ENCODE measurements at regions not wholly inside any gene's neighbourhood (a gene's known extent, or its start where the extent isn't known, plus 50 kb on each side); places are given as distances from the start of the nearest gene placed in this dataset.

DNA sequence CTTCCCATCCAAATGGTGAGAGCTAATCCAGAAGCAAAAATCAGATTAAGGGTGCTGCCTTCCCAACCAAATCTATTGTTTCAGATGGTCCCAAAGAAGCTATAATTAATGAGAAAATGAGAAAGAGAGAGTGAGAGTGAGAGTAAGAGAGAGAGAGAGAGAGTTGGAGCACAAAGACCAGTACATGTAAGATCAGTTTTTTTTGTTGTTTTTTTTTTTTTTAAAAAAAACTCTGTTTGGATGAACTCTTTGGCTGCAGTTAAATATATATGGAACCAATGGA, 305.6 kb downstream of the PTEN start:
- no peak for DNase-seq (ENCODE audit: low read depth)

DNA sequence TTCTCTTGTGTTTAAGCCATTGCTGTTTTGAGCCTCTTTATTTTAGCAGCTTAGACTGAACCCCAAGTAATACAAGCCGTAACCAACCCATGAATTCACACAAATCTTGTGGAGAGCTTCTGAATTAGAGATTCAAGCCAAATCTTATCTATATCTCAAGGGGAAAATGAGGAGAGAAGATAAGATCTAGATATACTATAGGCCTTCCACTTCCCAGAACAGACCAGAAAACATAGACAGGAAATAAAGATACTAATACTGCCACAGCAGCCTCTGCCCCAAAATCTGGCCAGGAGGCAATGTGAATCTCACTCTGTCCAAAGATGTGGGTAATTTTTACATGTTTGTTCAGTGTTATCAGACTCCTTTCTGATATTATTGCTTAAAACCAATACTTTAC, 307.2 kb downstream of the PTEN start:
- DNase-seq (ENCODE audit: low read depth): no peak

DNA sequence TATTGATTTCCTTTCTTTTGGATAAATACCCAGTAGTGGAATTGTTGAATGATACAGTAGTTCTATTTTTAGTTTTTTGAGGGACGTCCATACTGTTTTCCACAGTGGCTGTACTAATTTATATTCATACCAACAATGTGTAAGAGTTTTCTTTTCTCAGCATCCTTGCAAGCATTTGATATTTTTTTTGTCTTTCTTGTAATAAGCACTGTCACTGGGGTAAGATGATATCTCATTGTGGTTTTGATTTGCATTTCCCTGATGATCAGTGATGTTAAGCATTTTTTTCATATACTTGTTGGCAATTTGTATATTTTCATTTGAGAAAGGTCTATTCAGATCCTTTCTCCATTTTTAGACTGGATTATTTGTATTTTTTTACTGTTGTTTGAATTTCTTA, 308.7 kb downstream of the PTEN start:
- no peak for DNase-seq (ENCODE audit: low read depth)

DNA sequence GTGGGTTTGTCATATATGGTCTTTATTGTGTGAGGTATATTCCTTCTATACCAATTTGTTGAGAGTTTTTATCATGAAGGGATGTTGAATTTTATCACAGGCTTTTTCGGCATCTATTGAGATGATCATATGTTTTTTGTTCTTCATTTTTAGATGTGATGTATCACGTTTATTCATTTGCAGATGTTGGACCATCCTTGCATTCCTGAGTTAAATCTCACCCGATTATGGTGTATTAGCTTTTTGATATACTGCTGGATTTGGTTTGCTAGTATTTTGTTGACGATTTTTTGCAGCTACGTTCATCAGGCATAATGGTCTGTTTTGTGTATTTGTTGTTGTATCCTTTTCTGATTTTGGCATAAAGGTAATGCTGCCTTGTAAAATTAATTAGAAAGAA, 311.0 kb downstream of the PTEN start:
- DNase-seq (ENCODE audit: low read depth): no peak

DNA sequence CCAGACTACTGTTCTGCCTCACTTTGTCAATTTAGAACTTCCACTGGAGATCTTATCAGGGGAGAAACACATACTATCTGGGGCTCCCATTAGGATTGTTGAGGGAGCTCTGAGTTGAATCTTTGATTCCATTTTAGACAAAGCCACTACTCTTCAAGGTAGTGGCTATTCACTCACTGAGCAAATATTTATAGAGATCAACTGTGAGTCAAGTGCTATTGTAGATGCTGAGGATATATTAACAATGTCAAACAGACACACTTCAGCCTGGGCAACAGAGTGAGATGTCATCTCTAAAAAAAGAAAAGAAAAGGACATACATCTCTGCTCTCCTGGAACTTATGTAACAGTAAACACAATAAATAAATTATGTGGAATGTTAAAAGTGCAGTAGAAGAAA, 315.3 kb downstream of the PTEN start:
- no peak for DNase-seq (ENCODE audit: low read depth)

DNA sequence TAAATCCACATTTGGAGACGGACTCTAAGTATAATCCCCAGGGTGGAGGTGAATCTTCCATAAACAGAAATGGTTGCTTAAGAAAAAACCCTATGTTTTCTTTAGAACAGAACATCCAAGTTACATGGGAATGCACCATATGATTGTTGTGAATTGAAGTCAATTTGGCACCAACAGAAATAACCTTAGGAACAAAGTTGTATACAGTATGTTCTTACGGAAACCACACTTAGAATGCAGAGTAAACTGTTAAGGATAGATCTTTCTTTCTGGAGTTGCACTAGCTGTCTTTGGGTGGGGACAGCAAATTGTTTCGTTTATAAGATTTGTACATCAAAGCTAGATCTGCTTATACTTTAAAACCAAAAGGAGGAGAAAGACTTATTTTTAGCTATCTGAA, 316.4 kb downstream of the PTEN start:
- no peak for DNase-seq (ENCODE audit: low read depth)

DNA sequence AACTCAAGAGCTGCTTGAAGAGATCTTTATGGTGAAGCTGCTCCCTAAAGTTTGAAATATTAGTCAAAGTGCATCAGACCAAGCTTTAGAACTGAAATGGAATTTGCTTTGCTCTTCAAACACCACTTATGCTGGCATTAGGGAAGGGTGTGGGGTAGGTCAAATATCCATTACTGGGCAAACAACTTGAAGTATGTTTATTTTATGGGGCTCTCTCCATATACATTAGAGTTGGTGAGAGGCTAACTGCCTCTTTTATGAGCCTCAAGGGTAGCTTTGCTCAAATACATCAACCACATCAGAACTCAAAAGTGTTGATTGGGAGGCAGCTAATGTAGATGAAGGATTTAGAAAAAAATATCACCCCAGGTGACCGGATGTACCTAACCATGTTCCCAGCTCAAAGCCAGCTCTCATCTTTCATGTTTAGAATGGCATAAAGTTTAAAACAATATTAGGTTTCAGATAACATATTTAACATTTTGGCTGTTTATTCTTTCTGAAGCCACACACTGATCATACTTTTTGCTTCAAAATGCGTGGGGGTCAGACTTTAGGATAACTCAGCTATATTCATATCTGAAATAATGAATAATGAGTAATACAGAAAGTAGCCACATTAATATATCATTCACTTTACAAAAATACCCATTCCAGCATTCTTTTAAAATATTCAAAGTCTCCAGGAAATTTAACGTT, 318.6 kb downstream of the PTEN start:
- DNase-seq (ENCODE audit: low read depth): no peak

DNA sequence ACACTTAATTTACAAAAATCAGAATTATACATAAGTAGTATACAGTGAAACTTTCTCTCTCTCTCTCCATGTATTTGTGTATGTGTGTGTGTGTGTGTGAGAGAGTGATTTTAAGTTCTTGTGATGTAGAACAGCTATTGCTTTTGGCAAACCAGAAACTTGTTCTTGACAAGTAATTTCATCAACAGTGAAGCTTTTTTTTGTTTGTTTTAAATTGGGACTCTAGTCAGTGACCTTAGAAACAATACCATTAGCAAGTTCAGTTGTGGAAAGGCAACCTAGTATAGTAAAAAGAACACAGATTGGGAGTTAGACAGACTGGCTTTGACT, 319.1 kb downstream of the PTEN start:
- no peak for DNase-seq (ENCODE audit: low read depth)

DNA sequence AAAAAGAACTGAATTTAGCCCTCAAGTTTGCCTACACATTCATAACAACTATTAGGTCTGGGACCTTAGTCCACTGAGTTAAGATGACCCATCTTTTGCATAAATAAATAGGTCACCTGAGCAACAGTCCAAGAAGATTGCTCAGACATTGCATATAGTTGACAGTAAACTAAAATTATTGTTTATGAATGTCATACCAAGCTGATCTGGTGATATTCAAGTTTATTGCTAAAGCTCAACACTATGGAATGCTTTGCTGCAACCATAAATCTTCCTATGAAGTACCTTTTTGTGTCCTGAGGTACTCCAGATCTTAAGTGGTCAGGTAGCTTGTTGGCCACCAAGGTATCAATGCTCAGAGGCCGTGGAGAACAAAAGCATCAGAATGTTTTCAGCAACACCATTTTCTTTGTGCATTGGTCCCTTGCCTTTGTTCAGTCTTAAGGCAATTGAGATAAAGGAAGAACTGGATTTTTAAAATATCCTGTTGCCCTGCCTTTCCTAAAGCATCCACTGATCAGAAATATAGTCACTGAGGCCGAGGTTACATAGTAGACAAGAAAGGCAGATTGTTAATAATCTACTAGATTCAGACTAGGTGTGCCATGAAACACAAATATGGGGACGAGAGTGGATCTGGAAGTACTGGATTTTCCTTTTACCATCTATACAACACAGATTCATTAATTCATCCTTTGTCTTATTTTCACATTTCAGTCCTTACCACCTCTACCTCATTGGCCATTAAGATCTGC, 321.3 kb downstream of the PTEN start:
- no peak for DNase-seq (ENCODE audit: low read depth)

DNA sequence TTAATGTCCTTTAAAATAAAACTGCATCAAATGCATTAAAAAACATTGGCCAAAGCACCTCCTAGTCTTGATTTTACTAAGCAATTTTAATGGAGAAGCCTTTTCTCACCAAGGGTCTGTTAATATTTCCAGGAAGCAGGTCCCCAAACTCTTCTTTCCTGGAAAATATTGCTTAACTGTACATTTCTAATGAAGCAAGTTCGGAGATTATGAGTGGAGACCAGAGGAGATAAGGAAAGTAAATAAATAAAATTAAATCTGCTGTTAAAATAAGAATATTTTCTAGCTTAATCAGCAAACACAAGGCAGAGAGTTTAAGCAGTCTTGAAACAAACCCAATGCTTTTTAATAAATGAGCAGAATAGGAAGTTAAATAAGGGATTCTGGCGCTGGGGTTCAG, 322.4 kb downstream of the PTEN start:
- no peak for DNase-seq (ENCODE audit: low read depth)

DNA sequence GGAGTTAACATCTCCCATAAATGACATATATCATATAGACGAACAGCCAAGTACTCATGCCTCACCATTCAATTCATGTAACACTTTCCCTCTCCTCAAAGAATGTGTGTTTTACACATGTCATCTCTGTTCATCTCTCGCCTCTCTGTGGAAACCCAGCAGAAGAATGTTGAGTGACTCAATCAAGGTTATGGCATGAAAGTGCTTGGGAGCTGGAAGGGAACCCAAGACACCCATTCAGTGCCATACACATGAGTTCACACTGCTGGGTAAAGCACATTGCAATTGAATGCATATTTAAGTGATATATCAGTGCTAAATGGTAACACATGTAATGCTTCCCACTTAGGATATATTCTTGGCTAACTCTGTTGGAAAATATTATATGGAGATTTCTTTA, 322.9 kb downstream of the PTEN start:
- DNase-seq (ENCODE audit: low read depth): no peak

DNA sequence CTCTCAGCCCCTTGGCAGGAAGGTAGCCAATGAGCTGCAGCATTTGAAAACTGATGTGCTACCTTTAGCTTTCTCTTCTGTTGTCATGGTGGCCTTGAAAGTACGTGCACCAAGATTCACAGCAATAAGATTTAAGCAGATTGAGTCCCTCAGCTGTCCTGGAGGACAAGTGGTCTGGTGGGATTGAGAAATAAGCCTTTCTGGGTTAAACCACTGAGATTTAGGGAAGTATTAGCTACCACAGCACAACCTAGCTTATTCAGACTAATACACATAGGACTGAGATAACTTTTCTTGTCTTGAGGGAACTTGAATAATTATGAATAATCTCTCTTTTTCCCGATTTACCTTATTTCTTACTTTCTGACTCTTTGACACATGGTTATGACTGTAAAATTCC, 324.0 kb downstream of the PTEN start:
- DNase-seq (ENCODE audit: low read depth): no peak

DNA sequence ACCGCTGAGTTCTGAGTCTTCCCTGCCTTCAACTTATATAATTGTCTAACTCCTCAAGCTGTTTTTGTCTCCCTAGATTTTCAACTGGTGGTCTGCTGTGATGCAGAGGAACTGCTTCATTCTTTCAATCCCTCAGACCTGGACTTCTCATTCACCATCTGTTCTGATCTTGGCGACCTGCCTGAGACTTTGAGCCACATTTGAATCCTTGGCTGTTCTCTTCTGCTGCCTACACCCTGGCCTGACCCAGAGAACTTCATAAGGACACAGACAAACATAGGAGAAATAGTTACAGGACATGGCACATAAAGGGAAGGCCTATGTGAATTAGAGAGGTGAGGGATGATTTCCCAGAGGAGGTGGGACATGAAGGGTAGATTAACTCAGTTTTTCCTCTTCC, 326.7 kb downstream of the PTEN start:
- no peak for DNase-seq (ENCODE audit: low read depth)

DNA sequence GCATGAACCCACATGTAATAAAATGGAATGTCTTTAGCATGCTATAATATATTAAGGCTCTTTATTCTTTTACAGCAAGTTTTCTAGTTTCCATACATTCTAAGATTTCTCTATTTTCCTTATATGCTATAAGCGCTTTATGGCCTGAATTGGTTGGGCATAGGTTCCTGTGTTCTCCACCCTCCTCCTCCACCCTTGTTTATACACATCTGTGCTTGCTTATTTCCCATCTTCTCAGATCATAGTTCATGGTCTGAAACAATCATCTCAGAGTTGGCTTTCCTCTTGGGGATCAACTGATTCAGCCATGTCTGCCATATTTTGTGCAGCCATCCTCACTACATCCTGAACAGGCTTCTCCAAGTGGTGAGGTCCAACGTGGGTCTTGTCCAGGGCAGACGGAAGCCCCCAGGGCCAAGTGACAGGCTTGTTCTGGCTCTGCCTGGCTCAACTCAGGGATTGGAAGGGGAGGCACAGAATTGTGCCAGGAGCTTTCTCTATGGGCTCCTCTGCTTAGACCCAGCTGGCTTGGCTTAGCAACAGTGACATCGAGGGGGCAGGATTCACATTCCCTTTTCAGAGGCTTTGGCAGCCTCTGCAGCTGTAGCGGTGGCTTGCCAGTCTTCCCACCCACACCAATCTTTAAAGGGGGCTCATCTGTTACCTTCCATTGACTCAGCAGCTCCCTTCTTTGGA, 327.3 kb downstream of the PTEN start:
- no peak for DNase-seq (ENCODE audit: low read depth)

DNA sequence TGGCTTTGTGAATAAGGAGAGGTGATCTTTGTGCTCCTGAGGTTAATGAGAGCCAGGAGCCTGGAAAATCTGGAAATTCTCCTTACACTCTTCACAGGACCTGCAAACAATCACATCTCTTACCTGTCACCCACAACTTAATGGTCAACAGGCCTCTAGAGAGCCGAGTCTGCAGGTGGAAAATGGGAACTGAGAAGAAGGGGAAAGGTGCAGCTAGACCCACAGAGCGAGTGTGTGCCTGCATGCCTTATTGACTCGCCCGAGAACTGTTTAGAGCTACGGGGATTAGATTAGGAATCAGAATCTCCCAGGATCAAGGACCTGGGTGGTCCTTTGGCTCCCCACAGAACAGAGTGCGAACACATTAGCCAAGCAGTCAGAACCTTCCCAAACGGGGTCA, 329.6 kb downstream of the PTEN start:
- DNase-seq (ENCODE audit: low read depth): no peak

DNA sequence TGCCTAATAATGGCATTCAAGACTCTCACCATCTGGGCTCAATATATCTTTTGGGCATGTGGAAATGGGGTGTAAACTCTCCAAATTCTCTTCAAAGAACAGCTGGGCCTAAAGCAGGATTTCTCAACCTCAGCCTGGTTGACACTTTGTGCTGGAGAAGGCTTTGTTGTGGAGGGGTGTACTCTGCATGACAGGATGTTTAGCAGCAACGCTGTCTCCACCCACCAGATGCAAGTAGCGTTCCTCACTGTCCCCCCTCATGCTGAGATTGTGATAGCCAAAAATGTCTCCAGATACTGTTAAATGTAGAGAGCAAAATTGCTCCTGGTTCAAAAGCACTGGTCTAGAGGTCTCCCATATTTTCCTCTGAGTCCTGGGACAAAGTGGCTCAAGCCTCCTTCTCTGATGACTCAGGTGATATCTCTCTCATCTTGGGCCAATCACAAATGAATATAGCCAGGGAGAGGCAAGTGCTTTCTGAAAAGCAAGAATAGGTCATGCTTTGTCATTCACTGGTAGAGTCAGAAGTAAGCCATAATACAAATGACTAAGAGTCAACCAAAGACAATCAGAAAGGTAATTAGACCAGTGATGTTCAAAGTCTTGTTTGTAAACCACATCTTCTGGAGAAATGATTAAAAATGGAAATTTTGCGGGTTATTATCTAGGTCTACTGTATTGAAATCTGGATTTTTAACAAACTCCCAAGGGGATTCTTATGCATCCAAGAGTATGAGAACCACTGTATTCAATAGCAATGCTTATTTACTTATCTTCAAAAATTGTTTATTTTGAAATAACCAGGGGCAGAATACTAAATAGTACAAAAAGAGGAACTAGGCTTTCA, 330.8 kb downstream of the PTEN start:
- DNase-seq (ENCODE audit: low read depth): peak; percentile 22

DNA sequence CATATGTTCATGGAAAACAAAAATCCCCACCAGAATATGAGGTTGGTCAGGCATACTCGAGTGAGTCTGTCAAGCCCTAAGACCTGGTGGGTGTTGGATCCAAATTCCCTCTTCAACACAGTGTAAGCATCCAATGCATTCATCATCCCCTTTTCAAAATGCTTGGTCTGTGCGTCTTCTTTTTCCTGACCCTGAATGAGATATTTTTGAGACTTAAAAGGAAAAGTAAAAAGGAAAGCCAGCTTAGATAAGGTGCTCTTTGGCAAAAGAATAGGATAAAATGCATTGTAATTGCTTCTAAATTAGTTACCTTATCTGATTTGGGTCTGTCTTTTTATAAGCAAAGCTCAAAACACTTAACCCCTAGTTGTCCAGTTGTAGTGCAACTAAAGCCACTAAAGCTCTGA, 331.5 kb downstream of the PTEN start:
- no peak for DNase-seq (ENCODE audit: low read depth)

DNA sequence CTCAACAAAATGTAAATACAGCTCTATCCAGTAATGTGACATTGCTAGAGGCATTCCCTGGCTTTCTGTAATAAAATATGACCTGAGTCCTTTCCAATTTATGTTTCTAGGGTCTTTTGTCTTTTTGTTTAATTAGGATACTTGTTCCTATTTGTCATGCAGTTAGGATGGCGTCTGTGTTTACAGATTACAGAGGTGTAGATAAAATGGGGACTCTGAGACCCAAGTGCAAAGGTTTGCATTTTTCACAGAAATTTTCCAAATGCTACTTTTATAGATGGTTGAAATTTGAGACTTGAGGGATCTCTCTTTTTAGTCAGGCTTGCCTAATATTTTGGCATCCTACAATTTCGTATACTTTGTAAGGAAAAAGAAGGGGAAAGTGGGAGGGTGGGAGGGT, 332.4 kb downstream of the PTEN start:
- DNase-seq (ENCODE audit: low read depth): no peak

DNA sequence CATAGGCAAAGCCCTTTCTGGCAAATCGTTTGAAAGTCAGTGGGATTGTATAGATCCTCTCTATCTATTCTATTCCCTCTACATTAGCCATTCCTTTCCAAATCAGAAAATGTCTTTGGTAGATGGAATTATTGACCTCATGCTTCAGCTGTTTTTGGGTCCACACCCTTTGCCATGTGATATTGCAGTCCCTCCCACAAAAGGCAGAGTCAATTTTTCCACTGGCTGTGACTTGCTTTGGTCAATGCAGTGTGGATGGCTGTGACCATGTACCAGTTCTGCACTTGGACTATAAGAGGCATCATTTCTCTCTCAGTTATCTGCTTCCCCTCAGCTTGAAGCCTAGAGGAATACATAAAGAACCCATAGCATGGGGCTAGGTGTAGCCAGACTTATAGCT, 332.9 kb downstream of the PTEN start:
- DNase-seq (ENCODE audit: low read depth): no peak

DNA sequence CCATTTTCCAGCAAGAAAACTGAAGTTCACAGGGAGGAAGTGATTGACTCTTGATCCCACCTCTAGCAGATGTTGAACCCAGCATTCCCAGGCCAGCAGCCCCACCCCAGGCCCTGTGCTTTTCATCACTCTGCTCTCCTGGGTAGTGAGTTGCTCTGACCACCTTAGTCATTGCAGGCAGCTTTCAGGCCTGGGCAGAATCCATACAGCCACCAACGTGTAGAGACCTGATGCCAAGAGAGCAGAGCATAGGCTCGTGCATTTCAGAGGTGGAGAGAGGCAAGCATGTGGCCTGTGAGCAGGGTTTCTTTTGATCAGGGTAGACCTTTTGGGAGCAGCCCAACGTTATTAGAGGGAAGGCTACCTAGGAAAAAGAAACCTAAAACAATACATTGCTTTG, 334.6 kb downstream of the PTEN start:
- no peak for DNase-seq (ENCODE audit: low read depth)

DNA sequence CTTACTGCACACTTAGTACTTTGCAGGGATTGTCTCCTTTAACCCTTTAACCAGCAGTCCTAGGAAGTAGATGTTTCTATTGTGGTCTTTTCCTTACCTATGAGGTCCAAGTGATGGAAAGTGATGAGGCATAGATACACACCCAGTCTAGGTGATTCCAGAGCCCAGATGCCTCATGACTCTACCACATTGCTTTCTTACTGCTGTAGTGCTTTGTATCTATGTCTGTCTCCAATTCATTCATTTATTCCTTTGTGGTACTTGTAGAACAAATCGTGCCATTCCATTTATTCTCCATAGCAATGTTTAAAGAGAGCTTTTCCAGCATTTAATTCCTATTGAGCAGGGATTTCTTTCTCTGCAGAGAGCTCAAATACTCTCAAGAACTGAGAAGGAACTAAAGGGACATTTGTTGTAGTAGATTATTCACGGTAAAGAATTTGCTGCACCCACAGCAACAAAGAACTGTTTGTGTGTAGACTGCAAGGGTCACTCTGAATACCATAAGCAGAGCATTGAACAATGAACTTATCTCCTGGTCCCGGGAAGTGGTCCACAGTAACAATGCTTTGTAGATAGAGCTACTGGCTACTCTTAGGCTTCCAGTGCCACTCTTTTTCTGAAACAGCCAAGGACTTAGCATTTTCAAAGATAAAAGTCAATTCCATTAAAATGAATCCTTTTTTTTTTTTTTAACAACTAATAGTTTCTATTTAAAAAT, 337.0 kb downstream of the PTEN start:
- no peak for DNase-seq (ENCODE audit: low read depth)

DNA sequence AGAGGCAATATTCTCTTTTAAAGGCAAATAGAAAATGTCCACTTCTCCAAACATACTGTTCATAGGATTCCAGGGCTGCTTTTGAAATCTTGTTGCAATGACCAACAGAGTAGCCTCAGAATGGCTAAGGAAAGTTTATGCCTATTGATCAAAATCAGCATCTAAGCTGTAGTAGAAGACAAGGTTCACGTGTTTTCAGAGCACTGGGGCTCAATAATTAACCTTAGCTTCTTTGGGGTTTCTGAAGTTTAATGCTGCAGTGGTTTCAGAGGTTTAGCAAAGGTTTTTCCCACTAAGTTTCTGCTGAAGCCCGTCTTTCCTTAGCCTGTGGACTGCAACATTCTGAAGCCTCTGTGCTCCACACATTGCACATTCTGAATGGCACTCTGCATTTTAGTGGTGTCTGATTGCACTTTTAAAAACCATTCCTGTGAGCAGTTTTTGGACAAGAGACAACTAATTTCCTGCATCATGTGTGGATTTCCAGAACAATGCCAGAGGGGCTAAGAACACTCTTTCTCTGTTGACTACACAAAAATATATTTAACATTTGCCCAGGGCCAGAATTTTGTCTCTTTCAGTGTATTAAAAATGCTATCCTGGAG, 342.5 kb downstream of the PTEN start:
- no peak for DNase-seq (ENCODE audit: low read depth)

All from activated gamma-delta T cell treated with anti-CD3 and anti-CD28 coated beads, Interleukin-2, amount 50 U/mL, for 16 hours (primary cell).